HG03045 (cell line): ENCODE measurements at regions not wholly inside any gene's neighbourhood (a gene's known extent, or its start where the extent isn't known, plus 50 kb on each side); places are given as distances from the start of the nearest gene placed in this dataset.

Experiments used
- ATAC-seq: cut with Tn5 transposase; IDR thresholded peaks from one replicate; pipeline ENCODE4 v1.9.1; 2021; ENCODE audit warnings: mild to moderate bottlenecking, moderate library complexity; ENCODE audit not compliant: unreplicated experiment

DNA sequence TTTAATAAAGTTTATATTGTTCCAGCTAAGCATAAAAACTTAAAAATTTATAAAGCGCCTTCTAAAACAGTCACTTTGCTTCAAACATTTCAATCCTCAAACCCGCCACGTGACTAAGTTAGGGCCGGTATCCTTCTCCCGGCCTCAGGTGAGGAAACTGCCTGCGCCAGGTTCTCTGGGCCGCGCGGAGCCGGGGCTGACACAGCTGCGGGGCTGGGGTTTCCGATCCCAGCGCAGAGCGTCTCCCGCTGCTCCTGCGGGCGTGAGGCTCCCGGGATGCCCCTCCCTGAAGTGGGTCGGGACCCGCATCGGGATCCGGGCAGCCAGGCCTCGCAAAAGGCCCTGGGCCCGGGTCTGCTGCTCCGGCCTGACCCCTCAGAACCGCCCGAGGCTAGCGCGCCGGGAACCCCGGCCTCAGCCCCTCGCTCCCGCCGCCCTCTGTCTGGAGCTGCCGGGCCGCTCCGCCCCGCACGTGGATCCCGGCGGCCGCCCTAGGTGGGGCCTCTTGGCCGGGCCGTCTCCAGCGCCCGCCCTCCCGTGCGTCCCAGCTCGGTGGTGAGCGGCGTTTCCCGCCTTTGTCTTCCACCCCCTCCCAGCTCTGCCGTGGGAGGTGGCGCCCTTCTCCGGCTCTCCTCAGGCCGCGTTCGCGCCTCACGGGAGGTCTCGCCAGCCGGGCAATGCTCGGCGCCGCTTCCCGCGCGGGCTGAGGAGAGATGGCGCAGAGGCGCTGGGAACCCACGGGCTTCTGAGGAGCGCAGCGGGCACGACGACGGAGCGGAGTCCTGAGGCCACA lies 267.9 kb downstream of the DLL1 start:
- ATAC-seq: no peak

DNA sequence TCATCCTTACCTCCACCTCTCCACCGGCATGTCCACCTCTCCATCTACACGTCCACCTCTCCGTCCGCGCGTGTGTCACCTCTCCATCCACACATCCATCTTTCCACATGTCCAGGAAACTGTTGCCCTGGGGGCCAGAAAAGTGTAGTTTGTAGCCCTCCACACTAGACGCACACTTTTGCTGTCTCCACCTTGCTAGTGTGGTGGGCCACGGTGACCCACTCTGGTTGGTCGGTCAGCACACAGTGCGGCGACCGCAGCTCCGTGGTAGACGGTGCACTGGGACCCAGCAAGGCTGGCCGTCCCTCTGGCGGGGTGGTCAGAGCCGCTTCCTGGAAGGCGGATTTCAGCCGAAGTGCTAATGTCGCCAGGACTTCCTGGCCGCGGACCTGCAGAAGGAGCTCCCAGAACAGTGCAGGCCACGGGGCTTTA lies 268.6 kb downstream of the DLL1 start:
- ATAC-seq: no peak

DNA sequence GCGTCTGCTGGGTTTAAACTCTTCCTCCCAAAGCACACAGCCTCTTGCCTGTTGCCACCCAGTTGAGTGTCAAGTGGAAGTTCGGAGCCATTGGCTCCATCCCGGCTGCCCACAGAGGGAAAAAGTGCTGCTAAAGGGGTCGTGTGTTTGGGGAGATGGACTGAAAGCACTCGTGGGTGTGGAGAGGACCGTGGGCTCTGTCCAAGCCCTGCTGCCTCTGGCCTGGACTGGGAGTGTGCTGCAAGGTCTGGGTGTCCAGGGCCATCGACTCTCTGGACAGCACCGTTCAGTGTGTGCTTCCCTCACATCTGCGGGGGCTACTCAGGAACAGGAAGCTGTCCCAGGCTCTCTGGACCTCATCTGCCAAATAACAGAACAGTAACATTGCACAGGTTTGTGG lies 269.3 kb downstream of the DLL1 start:
- no peak for ATAC-seq

- no peak for ATAC-seq
Measured at GRCh38 chr6:170019818-170020583, 268.6 kb downstream of the ERMARD start.

- no peak for ATAC-seq
Measured at GRCh38 chr6:170018936-170019817, 267.8 kb downstream of the ERMARD start.

- no peak for ATAC-seq
Measured at GRCh38 chr6:170018422-170018935, 267.1 kb downstream of the ERMARD start.

GRCh38 chr6:170017603-170018320 lies 266.3 kb downstream of the ERMARD start:
- ATAC-seq: no peak

GRCh38 chr6:170013815-170014214 lies 262.4 kb downstream of the ERMARD start:
- no peak for ATAC-seq

GRCh38 chr6:170012037-170012330 lies 260.6 kb downstream of the ERMARD start:
- ATAC-seq: no peak

GRCh38 chr6:170011204-170012036 lies 260.0 kb downstream of the ERMARD start:
- ATAC-seq: no peak

GRCh38 chr6:170010665-170011203 lies 259.3 kb downstream of the ERMARD start:
- ATAC-seq: no peak

DNA sequence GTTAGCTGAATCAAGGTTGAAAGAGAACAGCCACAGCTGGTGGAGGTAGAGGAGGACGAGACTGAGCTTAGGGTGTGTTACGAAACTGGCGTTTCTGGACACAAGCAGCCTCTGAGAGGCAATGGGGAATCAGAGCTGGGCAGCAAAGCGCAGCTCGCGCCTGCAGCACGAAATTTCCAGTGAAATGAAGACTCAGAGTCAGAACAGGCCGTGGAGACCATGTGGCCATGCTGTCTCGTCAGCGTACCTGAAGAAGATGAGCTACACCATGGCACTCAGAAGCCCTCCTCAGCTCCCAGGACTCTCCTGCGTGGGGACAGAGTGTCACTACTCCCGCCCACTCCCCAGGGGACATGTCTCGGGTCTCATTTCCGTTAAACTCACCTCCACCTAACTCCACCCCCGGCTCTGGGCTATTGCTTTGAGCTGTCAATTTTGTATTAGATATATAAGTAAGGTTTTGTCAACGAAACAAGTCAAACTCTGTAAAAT lies 256.9 kb downstream of the ERMARD start:
- no peak for ATAC-seq

- ATAC-seq: no peak
Measured at GRCh38 chr6:170007468-170008293, 256.3 kb downstream of the ERMARD start.

DNA sequence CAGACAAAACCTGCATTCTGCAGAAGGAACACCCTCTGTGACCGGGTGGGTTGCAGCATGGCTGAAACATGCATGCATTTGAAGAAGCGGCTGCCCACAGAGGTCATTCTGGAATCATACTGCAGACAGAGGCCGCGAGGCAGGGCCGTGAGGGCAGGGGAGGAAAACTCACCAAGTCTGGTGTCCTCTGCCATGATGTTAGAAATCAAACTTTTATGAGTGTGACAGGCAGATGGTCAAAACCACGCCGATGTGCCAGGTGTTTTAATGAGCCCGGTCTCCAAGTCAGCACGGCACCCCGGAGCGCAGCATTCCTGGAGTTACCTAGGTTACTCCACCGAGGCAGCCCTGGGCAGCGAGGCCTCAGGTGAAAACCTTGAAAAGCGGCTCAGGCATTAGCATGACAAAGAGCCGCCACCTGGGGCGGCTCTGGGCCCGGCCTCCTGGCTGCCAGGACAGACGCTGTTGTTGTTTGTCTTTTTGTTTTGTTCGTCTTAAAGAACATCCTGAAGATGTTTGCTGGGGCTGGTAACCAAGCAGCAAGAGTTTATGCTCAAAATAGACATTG lies 255.6 kb downstream of the ERMARD start:
- ATAC-seq: no peak

DNA sequence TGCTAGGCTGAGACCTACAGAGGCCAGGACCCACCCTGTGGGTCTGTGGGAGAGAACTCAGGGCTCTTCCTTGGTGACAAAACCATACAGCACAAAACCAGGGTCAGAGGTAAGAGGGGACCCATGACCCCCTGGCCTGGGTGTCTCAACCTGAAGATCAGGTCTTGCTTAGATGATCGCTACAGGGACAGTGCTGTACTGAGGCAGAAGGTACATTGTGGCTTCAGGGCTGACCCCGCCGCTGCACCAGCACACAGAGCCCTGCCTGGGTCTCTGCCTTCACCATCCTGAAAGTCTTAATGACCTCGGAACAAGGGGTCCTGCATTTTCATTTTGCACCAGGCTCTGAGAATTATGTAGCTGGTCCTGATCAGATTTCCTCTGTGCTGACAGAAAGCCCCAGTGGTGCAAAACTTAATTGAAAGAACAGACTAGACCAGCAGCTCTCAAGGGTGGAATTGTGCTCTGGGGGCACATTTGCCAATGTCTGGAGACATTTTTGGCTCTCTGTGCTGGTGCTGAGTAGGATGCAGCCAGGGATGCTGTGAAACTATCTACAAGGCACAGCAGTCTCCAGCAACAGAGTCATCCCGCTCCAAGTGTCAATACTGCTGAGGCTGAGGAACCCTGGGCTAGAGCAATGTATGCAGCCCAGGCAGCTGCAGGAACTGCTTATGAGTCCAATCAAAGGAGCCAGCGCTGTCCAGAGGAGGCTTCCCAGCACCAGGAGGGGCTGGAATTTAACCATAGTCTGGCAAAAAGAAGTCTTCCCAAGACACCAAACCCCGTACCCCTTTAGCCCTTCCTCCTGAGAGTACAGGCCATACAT lies 254.9 kb downstream of the ERMARD start:
- no peak for ATAC-seq

DNA sequence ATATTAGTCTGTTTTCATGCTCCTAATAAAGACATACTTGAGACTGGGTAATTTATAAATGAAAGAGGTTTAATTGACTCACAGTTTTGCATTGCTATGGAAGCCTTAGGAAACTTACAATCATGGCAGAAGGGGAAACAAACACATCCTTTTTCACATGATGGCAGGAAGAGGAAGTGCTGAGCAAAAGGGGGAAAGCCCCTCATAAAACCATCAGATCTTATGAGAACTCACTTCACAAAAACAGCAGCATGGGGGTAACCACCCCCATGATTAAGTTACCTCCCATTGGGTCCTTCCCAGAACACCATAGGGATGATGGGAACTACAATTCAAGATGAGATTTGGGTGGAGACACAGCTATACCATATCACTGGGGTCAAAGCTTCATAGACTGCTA lies 254.2 kb downstream of the ERMARD start:
- no peak for ATAC-seq

GRCh38 chr6:170004585-170005210 lies 253.3 kb downstream of the ERMARD start:
- no peak for ATAC-seq
